Activated CD8-positive, alpha-beta memory T cell treated with anti-CD3 and anti-CD28 coated beads, Interleukin-2, amount 50 U/mL, for 1 hour (primary cell): ENCODE measurements at regions not wholly inside any gene's neighbourhood (a gene's known extent, or its start where the extent isn't known, plus 50 kb on each side); places are given as distances from the start of the nearest gene placed in this dataset.

Experiments
- DNase-seq: peaks from one replicate; pipeline ENCODE4 v3.0.0-alpha.2; 2020; ENCODE audit errors: extremely low read depth

DNA sequence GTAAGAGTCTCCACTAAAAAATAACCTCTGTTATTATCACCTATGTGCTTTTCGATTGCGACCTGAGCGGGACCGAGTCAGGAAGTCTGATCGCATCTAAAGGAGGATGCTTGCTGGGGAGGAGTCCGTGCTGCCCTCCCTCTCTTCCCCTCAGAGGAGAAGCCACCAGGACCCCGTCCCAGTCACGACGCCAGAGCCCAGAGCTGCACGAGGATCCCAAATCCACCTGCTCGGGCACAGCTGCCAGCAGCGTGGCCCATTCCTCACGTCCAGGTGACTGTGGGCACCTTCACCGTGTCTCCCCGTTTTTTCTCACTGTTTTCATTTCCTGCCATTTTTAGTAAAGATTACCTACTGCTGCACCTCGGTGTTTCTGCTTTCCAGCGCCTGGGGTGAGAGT lies 390.3 kb downstream of the BRD1 start:
- DNase-seq: no peak

DNA sequence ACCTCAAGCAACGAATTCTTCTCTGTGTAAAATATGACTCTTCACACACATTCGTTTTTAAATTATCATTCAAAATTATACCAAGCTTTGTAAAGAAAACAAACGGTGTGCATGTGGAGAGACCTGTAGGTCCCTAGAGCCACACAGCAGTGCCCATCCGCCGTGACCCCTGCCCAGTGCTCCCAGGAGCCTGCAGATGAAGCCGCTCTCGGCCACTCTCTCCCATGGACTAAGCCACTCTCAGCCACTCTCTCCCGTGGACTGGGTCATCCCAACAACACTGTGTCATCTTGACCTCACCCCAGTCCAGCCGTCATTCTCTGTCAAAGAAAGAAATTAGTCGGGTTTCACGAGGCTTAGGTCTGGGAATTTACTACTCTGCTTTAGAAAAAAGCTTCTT lies 391.6 kb downstream of the BRD1 start:
- DNase-seq: no peak

DNA sequence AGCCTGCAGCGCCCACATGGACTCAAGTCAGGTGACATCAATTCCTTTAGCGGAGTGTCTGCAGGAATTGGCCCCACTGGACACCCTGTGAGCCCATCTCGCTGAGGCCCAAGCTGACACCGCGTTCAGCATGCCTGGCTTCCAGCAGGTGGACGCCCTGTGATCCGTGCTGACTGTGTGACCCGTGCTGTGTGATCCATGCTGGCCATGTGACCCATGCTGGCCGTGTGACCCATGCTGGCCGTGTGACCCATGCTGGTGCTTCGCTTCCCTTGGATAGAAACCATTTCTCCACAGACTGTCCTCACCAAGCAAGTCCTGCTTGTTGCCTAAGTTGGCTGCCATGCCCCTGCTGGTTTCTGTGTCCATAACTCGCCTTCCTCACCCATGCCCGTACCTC lies 392.1 kb downstream of the BRD1 start:
- DNase-seq: no peak

DNA sequence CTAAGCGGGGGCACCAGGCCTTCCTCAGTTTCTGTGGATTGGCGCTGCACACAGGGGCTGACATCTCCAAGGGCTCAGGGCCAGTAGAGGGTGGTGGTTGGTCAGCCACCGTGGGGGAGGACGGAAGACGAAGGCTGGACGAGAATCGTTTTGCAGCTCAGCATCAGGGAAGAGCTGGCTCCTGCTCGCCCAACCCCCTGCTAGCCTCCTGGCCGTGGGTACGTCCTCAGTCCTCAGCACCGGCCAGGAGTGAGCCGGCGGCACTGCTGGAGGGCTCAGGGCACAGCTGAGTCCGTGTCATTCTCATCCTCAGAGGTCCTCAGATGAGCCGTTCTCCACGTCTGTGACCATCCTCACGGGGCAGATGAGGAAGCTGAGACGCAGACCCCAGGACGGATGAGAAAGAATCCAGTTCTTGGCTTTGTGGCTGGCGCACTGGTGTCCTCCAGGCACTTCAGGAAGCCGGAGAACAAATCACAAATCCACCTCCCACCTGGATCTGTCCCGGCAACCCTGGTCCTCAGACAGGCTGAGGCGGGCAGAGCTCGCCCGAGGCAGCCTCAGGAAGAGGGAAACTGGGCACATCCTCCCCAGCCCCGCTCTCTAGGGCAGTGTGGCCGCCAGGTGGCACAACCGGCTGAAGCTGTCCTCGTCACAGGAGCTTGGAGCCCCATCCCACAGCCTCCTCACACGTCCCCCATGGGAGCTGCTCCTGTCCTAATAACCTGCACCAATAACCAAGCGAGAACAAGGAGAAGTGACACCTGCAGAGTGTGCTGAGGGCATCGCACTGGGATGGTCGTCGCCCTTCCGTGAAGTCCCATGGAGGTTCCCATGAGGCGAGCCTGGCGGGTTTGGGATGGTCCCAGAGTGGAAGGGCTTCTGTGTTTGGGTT lies 393.7 kb downstream of the BRD1 start:
- no peak for DNase-seq

DNA sequence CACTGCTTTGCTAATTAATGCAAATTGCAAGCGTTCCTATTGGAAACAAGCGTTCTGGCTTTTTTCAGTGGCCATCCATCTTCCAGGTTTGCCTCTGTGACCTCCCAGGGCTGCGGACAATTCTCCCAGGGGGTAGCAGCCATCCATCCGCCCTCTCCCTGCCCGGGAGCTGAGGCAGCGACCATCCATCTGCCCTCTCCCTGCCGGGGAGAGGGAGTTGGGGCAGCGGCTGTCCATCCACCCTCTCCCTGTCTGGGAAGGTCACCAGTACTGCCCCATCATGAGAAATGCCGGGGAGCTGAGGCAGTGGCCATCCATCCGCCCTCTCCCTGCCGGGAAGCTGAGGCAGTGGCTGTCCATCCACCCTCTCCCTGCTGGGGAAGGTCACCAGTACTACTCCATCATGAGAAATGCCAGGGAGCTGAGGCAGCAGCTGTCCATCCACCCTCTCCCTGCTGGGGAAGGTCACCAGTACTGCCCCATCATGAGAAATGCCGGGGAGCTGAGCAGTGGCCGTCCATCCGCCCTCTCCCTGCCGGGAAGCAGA lies 394.7 kb downstream of the BRD1 start:
- DNase-seq: no peak

DNA sequence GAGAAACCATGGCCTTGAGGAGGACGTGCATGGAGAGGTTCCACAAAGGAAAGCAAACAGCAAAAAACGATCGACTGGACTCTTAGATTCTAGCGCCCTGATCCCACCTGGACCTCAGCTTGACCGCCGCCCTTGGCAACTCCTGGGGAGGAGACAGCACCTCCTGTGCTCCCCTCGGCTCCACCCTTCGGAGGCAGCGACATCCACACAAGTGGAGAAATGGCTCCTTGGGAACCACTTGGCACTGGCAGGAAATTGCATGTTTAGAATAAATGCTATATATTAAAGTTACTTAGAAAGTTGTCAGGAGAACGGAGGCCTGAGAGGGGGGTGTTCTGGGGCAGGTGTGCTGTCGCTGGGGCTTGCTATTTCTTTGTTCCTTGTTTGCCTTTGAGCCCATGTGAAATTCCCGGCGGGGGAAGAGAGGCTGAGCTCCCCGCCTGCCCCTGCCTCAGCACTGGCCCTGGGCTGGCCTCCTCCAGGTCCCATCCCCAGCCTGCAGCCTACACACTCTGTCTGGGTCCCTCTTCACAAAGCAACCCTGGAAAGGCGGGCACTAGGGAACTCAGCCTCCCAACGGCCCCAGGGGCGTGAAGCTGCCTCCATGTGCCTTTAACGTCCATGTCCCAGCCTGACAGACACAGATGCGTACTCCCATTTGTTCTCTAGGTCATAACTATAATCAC lies 395.3 kb downstream of the BRD1 start:
- DNase-seq: no peak

DNA sequence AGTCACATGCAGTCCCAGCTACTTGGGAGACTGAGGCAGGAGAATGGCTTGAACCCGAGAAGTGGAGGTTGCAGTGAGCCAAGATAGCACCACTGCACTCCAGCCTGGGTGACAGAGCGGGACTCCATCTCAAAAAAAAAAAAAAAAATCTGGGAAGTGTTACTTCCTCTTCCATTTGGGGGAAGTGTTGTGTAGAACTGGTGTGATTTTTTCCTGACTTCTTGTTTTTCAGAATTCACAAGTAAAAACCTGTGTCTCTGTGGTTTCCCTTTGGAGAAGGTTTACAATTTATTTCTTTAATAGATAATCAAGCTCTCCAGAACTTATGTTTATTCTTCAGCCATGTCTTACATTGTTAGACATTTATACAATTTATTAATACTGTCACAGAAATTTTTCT lies 396.1 kb downstream of the BRD1 start:
- DNase-seq: no peak

DNA sequence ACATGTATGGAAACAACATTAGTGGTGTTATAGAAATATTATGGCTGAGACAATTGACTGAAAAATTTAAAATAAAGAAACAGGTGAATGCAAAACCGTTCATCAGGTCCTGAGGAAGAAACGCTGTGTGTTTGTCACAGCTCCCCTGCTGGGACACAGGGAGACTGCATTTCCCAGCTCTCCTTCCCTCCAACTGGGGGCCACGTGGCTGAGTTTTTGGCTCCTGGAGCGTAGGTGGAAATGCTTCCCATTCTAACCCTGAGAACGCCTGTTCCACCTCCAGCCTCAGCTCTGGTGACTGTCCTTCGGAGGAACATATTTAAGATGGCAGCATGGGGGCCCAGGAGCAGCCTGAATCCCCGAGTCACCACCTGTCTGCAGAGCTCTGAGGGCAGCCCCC lies 398.6 kb downstream of the BRD1 start:
- no peak for DNase-seq

DNA sequence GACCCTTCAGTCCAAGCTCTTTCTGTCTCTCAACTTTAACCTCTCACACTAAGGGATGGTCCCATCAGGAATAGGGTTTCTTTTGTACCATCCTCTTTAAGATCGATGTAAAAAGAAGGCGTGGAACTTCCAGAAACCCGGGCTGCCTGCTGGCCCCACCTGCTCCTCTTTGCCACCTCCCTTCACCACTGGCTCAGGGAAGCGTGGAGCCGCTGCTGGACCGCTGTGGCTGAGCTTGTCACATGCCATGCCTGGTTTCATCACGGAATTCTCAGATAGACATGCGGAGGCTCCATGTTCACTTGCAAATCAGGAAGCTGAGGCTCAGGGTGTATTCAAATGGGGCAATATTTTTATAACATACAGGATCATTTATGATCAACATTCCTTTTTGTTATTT lies 399.7 kb downstream of the BRD1 start:
- no peak for DNase-seq

DNA sequence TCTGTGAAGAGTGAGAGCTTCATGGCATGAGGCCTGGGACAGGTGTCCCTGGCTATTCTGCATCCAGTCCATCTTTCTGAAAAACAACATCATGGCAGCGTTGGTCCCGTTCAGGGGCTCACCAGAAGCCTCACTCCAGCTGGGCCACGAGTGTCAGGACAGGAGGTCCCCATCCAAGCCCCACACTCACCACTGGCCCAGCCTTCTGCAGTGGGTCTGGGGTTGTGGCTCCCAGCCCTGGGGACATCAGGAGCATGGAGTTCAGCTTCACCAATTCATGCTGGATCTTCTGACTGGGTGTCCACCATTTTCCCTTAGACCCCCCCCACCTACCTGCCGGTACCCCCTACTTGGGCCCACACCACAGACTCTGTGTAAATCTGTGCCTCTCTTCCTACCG lies 400.3 kb downstream of the BRD1 start:
- no peak for DNase-seq

DNA sequence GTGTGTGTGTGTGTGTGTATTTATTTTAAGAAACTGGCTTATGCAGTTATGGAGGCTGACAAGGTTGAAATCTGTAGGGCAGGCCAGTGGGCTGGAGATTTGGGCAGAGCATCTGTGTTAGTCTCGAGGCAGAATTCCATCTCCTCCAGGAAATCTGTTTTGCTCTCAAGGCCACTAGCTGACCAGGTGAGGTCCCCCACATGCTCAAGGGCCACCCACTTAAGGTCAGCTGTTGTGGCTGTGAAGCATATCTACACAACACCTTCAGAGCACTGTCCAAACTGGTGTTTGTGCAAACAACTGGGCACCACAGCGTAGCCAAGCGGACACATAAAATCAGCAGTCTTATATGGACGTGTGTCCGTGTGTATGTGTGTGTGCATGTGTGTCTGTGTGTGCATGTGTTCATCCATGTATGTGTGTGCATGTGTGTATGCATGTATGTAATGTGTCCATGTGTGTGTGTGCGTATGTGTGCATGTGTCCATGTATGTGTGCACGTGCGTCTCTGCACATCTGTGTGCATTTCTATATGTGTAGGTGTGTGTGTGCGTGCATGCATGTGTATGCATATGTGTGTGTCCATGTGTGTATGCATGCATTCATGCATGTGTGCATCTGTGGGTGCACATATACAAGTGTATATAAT lies 400.9 kb downstream of the BRD1 start:
- DNase-seq: no peak

DNA sequence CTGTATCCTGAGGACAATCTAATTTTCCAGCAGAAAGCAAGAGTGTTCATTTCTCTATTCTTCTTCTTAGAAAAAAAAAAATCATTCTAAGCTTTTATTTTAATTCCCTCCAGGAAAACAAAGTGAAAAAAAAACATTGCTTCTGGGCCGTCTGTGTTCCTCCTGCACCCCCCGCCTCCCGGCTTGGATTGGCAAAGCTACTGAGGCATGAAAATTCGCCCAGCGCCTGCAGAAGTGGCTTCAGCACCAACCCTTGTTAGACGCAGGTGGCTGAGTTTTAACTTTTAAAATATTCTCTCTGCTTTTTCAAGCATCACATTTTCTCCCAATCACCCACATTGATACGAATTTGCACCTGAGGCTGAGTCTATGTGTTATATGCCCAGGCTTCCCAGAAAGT lies 401.6 kb downstream of the BRD1 start:
- DNase-seq: no peak

DNA sequence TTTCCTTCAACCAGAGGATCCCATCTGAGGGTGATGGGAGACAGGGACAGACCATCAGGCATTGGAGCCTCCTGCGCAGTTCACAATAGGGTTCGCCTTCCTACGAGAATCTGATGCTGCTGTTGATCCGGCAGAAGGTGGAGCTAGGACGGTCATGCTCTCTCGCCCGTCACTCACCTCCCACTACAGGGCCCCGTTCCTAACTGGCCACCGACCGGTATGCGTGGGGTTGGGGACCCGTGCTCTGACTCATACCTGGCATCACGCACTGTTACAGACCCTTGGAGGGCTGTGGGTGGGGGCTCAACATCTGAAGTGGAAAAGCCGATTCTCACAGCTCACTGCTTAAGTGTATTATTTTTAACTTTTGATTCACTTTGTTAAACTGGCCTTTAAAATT lies 402.3 kb downstream of the BRD1 start:
- no peak for DNase-seq

DNA sequence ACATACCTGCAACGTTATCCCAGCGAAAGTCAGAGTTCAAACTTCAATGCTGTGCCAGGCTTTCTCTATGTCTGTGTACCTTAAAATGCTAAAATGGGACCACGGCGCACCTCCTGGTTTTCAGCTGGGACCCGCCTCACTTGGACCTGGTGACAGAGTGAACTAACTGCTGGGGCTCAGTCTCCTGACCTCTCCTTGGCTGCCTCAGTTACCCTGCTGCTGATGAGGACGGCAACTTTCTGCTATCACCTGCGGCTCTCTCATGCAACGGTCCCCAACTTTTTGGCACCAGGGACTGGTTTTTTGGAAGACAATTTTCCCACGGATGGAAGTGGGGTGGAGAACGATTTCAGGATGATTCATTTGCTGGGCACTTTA lies 402.8 kb downstream of the BRD1 start:
- no peak for DNase-seq

DNA sequence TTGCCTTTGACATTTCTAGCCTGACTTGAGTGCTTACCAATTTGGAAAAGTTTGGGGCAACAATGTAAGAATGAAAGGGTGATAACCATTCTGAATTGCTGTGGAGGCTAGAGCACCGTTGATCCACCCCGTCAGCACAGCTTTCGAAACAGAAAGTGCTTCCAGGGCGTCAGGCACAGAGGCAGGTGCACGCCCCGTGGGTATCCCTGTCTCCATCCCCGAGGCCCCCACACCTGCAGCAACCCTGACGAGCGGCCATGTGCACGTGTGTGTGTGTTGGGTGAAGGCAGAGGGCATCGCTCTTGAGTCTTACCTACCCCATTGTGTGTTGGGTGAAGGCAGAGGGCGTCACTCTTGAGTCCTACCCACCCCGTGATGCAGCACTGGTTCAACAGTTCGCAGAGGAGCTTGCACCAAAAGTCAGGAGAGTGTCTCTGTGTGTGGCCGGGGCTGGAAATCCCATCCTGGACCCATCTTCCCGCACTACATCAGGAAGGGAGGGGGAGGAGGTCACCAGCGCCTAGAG lies 404.5 kb downstream of the BRD1 start:
- DNase-seq: no peak

DNA sequence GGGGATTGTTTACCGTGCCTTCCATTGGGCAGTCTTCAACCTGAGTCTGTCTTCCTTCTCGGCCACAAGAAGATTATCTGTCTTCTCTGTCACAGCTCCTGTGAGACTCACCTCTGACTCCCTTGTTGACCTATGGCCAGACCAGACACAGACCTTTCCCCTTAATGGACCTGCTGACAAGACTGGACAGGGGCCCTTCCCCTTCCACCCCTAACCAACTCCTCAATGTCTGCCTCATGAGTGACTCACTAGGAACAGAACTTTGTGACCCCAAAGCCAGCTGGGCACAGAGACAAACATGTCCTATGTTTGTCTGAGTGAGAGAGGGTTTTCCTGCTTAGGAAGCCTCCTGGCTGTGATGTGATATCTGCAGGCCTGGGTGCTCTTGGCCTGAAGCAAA lies 405.0 kb downstream of the BRD1 start:
- no peak for DNase-seq

DNA sequence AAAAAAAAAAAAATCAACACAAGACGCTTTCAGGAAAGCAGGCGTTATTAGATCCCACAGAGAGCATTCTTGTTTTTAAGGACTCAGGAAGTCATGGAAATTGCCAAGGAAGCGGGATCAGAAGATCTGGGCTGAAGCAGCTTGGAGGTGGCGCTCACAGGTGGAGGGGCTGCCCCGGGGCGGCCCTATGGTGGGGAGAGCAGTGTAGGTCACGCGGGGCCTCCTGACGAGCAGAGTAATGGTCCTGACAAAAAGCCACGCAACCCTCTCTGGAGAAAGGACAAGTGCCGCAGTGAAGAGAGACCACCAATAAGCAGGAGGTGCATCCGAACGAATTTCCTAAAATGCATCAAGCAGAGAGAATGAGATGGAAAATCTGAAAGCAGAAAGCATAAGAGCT lies 407.0 kb downstream of the BRD1 start:
- no peak for DNase-seq

DNA sequence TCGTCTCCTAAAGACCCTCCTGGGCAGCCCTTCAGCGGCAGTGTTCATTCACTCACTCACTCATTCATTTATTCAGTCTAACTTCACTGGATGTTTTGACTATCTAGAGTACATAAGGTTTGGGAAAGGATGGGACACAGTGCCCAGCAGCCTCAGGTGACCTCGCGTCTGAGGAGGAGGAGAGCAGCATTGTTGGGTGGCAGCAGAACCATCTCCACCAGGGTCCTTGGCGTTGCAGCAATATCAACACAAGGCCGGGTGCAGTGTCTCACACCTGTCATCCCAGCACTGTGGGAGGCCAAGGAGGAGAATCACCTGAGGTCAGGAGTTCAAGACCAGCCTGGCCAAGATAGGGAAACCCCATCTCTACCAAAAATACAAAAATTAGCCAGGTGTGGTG lies 408.0 kb downstream of the BRD1 start:
- DNase-seq: no peak

DNA sequence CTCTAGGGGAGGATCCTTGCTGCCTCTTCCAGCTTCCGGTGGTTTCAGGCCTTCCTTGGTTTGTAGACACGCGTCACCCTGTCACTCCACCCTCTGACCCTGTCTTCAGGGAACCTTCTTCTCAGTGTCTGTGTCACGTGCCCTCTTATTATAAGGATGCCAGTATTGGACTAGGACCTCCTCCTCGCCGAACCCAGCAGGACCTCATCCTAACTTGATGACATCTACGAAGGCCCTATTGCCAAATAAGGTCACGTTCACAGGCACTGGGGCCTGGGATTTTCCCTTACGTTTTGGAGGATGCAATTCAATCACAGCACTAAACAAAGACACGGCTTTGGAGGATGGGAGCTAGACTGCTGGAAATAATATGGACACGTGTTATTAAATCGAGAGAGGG lies 408.7 kb downstream of the BRD1 start:
- DNase-seq: no peak

DNA sequence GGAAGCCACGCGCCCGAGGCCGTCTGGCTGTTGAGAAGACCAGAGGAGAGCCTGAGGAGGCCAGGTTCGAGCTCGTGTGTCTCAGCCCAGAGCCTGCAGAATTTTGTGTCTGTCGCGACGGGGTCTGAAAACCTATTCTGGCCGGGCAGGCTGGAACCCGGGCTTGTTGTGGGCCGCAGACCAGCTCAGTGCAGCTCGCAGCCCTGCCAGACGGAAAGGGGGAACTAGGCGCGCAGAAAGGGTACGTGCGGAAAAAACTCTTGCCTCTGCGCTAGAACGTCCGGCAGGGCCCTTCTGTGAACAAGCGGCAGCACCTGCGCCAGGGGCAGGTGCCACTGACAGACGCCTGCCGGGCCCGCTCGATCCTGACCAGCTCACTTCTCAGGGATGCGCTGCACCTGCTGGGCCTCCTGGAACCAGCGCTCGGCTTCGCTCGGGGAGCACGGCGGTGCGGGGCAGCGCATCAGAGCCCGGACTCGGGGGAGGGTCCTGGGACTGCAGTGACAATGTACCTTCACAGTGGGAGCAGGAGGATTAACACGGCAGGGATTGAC lies 409.3 kb downstream of the BRD1 start:
- DNase-seq: no peak

DNA sequence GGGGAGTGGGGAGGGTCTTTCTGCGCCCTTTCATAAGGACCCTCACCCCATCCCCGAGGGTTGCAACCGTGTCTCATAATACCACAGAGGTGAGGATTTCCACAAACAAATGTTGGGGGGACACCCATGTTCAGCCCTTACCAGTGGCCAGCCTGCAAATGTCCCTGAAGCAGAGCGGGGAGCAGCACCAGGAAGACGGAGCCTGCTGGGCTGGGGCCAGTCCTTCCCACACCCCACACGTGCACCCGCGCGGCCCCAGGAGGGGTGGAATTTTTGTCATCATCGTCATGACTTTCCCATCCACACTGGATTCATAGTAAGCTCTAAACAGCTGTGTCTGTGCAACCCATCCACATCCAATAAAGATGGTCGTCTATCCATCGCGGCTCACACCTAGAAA lies 409.8 kb downstream of the BRD1 start:
- no peak for DNase-seq

DNA sequence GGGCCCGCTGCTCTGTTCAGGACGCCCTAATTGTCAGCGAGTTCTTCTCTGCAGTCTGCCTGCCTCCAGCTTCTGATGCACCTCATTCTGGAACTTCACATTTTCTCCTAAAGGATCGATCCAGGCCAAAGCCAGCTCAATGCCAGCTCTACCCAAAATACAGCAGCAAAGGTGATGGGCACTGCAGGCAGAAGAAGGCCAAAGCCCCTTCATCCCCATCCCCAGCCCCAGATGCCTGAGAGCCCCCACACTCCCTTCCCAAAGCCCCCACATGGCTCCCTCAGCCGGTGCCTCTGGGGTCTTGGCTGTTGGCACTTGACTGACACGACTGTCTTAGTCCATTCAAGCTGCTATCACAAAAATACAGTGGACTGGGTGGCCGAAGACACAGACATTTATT lies 410.3 kb downstream of the BRD1 start:
- DNase-seq: no peak
